ENCODE measurements at regions not wholly inside any gene's neighbourhood (a gene's known extent, or its start where the extent isn't known, plus 50 kb on each side); places are given as distances from the start of the nearest gene placed in this dataset.

DNA sequence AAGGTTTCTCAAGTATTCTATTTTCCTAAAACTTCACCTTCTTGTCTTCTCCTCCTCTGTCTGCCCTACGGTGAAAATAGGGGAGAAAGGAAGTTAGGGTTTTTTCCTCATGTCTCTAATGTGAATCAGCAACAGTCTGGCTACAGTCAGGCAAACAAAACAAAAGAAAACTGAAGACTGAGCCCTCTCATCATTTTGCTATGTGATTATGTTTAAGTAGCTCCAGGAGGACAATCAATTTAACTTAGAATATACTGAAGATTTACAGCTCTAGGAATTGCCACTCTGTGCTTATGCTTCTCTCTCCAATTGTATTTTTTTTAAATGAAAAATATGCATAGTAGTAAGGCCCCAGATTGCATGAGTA lies 316.2 kb downstream of the GPAT3 start (continued):
- TF ChIP-seq ZNF462 (CRISPR knock-in tag; IDR thresholded peaks at IDR 0.05): no peak
- no peak for TF ChIP-seq ZNF114 (CRISPR knock-in tag; IDR thresholded peaks at IDR 0.05)
- TF ChIP-seq POLR2AphosphoS5 (IDR thresholded peaks at IDR 0.05; ENCODE audit: low read depth): no peak
- no peak for TF ChIP-seq EZH2 (IDR thresholded peaks at IDR 0.05; ENCODE audit: low read depth, unreplicated experiment)
- TF ChIP-seq CTCF (conservative IDR thresholded peaks at IDR 0.05; ENCODE audit: low read depth in 2 of 2): no peak
- TF ChIP-seq ZNF331 (CRISPR knock-in tag; IDR thresholded peaks at IDR 0.05; ENCODE audit: low read depth): no peak
- TF ChIP-seq CREB1 (CRISPR knock-in tag; IDR thresholded peaks at IDR 0.05; ENCODE audit: low read depth): no peak

Measured in GM23338 (cell line).